Stimulated activated CD4-positive, alpha-beta T cell treated with anti-CD3 and anti-CD28 coated beads, Interleukin-15, amount 100 ng/mL, for 24 hours (primary cell): ENCODE measurements at regions not wholly inside any gene's neighbourhood (a gene's known extent, or its start where the extent isn't known, plus 50 kb on each side); places are given as distances from the start of the nearest gene placed in this dataset.
"Not testable (repeated sequence)": the region's sequence is repeated elsewhere in the genome, so short reads cannot be mapped to it uniquely, and the experiment has no call there.

Source experiments
- DNase-seq: peaks from one replicate; pipeline ENCODE4 v3.0.0-alpha.2; 2020

DNA sequence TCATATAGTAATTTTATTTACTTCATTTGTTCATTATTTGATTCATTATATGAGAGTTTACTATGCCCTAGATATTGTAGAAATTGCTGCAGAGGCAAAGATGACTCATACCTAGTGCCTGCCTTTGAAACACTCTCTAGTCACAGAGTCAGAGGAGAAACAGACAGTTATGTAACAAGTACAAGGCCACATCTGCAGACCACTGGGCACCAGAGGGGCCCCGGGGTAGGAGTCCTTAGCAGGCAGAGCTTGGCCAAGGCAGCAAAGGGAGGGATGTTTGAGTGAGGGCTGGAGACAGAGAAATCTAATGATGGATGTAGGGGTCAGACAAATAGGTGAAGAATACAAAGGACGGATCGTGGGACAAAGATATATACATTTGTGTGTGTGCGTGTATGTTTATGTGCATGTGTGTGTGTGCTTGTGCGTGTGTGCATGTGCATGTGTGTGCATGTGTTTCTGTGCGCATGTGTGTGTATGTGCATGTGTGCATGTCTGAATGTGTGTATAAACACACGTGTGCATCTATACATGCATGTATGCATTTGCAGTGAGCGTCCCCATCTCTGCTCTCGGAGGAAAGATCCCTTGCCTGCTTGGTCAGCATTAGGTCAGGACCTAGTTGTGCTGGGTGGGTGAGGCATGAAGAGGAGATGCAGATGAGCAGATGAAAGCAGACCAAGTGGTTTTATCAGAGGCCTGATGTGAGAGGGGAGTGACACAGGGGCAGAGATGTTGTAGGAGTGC, 170.6 kb upstream of the MYT1L start:
- DNase-seq, result no peak

DNA sequence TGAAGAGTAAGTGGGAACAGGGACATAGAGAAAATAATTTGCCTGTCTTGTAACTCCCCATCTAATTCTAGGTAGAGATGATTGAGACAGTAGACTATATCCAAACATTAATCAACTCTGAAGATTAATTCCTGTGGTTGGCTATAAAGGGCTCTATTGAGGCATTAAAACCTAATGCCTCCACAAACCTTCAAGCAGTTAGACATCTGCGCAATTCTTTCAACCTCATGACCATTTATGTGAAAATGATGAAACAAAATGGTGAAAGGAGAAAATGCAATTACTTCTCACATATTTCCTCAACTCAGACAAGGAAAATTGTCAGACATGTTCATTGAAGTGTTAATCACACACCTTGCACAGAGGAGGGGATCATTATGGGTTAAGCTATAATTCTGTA, 164.5 kb upstream of the MYT1L start:
- DNase-seq, result no peak

DNA sequence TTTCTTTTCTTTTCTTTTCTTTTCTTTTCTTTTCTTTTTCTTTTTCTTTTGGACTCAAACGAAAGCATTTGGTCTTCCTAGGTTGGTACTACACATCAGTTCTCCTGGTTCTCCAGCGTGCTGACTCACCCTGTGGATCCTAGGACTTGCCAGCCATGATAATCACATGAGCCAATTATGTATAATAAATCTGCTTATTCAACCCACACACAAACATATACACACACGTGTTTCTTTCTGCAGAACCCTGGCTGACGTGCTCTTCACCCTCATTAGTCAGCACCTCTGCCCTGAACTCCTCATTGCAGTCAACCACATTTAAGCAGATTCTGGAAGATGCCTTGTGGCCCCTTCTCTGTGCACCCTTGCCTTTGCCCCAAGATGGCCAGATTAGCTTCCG, 162.4 kb upstream of the MYT1L start:
- DNase-seq, result no peak

DNA sequence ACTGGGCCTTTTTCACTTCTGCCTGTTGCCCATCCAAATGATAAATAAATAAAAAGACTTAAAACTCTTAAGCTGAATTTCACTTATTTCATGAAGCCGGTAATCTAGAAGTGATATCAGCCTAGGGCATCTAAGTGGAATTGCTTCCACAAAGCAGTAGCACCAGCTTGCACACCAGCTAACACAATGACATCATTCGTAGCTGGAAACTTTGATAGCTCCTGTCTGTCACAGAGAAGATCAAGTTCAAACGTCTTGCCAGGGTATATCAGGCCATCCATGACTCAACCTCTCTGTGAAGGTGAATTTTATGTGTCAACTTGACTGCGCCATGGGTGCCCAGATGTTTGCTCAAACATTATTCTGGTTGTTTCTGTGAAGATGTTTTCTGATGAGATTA, 161.7 kb upstream of the MYT1L start:
- DNase-seq, result no peak

DNA sequence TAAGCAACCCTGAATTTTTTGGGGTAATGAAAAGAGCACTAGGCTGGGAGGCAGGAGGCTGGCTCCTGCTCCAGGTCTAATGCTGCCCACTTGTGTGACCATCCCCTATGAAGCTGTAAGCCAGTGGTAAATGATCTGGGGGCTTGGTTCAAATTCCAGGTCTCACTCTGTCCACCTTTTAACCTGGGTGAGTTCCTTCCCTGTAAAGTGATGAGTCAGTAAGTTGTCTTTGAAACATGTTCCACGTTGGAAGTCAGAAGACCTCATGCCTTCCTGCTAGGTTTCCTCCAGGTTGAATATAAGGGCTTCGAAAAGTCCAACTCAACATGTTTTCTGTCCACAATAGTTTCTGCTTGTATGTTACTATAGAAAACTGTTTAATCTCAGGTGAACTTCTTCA, 160.9 kb upstream of the MYT1L start:
- DNase-seq, result no peak

DNA sequence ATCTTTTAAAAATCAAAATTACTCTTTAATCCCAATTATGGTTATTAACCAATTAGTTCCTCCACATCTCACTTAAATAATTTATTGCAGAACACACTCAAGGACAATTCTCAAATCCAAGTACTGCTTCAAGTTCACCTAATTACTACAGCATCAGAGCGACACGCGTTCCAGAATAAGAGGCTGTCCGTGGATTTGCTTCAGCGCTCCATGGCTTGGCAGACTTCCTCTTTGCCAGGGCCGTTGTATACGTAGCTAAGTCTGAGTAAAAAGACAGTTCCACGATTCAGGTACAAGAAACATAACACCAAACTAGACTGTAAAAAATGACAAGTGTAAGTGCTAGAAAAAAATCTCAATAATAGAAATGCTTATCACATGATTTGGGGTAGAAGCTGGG, 153.2 kb upstream of the MYT1L start:
- DNase-seq, result no peak

DNA sequence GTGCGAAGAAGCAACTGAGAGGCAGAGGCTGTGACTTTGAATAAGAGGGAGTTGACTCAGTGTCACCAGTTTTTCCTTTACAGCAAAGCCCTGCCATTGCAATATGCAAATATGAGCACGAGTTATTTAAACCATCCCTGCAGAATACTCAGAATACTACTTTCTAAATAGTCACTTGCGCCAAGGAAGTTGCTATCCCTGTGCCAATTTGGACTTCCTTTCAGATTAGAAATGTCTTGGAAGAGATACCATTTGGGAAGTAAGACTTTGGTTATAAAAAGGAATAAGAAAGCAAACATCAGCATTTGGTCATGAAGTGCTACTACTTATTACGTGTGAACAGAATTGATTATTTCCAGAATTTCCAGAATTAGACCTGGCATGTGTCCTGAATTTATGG, 151.8 kb upstream of the MYT1L start:
- no peak for DNase-seq

DNA sequence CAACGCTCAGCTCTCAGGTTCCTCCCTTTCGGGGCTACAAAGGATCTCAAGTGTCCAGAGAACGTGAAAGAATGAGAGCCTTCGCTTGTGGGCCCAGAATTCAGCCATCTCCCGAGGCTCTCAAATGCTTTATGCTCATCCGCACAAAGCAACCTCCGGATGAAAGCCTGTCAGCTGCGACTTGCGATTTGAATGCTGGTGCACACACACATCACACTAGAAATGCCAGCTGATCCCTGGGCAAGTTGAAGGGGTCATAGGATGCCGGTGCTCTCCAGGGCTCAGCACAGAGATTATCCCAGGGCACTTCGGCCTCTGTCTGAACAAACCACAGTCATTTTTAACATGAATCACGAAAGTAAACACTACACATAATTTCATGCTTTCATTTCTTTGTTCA, 141.8 kb upstream of the MYT1L start:
- DNase-seq, result no peak

DNA sequence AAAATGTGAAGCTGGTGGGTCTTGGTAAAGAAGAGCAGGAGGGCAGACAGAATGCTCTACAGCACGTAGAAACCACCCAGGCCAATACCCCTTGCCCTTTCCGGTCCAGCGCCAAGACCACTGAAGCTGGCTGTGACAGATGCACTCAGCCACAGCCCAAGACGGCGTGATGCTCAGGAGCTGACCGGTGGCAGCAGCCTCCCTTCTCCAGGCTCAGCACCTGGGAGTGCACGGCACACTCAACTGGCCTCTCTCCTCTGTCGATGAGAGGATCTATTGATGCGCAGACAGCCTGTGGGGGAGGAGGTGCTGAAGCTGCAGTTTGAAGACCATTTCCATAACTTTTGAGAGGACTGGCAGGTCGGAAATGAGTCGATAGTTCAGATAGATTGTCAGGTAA, 141.0 kb upstream of the MYT1L start:
- no peak for DNase-seq

DNA sequence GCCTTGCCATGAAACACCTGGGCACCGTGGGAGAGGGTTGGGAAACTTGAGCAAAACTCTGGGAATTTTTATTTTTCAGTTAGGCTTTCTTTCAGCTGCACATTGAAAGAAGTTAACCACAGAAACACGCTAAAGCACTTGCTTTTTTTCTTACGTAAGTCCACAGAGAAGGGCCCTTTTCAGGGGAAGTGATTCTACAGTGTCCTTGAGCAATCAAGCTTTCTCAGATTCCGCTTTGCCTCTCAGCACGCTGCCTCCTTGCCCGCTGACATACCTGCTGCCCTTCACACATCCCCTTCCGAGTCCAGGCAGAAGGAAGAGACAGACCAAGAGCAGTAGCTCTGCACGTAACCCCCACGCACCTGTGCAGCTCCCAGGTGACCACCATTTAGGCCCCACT, 135.5 kb upstream of the MYT1L start:
- DNase-seq, result no peak

DNA sequence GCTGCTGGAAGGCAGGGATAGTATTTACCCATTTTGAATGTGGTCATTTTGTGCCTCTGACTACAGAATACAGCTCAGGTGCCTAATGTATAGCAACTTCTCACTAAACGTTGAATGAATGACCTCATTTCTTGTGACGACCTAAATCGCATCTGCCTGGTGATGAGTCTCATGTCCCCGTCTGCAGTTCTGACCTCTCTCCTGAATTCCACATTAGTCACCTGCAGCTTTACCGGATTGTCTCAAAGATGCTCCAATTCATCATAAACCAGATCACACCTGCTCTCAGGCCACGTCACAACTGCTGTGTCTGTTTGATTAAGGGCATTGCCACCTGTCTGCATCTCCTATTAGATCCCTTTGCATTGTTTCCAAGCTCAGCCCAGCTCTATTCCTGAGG, 133.6 kb upstream of the MYT1L start:
- DNase-seq, result no peak

DNA sequence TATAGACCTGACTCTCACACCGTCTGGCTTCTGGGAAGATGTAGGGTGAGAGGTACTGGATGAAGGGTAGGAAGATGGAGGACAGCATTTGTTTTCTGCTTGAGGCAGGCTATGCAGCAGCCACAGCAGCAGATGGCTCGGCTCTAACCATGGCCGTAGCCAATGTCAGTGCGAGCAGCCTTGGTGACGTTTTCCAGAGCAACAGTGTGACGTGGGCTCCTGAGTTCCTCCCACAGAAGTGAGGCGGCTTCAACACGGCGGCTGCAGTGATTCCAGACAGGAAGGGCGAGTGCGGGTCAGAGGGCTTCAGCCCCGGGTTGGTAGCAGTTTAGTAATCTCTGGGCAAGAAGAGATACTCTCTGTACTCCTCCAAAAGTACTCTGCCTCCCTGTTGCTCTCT, 133.0 kb upstream of the MYT1L start:
- no peak for DNase-seq

DNA sequence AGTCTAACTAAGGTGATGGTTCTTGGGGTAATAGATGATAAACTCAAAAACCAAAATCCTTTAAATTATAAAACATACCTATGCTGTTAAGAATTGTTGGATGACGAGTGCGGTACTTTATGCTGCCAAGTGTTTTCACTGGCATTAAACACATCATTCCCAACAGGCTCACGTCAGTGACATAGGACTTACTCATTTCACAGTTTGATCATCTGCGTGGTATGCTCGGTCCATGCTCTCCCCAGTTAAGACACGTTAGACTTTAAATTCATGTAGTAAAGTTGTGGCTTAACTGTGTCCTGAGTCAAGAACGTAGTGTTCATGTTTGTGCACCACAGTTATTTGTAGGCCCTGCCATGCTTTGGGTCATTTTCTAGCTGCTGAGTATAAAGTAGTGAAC, 125.6 kb upstream of the MYT1L start:
- DNase-seq, result no peak

DNA sequence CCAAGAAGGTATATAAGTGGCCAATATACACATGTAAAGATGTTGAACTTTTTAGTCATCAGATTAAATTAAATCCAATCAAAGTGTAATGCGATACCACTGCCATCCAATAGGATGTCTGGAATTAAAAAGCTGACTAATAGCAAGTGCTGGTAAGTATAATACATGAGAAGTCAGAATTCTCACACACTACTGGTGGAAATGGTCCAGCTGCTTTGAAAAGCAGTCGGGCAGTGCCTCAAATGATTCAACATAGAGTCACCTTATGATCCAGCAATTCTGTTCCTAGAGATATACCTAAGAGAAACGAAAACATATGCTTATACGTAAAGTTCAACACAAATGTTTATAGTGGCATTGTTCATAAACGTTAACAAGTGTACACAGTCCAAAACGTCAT, 124.1 kb upstream of the MYT1L start:
- DNase-seq, result no peak

DNA sequence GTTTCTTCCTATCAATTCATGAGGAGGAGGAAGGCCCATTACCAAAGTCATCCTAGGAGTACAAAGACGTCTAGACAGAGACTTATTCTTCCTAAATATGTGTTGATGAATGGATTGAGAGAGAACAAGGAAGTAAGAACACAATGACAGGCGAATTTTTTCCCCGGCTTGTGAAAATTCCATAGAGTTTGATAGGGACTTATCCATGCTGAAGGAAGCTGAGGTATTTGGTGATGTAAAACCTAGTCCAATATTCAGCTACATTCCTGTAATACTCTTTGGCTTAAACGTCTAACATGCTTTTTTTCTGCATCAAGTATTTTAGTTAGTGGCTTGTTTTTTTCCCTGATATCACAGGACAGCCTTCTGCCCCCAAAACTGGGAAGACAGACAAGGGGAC, 121.9 kb upstream of the MYT1L start:
- no peak for DNase-seq

DNA sequence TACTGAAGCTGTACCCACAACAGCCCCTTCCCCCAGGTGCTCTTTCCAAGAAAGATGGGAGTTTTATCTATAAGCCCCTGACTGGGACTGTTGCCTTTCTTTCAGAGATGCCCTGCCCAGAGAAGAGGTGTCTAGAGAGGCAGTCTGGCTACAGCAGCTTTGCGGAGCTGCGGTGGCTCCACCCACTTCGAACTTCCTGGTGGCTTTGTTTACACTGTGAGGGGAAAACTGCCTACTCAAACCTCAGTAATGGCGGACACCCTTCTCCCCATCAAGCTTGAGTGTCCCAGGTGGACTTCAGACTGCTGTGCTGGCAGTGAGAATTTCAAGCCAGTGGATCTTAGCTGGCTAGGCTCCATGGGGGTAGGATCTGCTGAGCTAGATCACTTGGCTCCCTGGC, 120.2 kb upstream of the MYT1L start:
- DNase-seq, result not testable (repeated sequence)

DNA sequence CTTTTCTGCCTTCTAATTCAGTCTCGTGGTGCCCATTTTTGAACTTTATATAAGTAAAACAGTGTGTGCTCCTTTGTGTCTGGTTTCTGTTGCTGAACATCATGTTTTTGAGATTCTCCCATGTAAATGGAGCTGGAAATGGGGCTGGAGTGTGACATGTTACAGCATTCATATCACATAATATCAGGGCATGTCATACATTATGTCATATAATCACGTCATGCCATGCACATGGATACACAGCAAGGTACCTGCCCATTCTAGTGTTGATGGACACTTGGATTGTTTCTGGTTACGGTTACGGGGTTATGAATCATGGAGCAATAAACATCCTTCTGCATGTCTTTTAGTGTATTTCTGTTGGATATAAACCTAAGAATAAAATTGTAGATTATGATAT, 117.1 kb upstream of the MYT1L start:
- DNase-seq, result no peak

DNA sequence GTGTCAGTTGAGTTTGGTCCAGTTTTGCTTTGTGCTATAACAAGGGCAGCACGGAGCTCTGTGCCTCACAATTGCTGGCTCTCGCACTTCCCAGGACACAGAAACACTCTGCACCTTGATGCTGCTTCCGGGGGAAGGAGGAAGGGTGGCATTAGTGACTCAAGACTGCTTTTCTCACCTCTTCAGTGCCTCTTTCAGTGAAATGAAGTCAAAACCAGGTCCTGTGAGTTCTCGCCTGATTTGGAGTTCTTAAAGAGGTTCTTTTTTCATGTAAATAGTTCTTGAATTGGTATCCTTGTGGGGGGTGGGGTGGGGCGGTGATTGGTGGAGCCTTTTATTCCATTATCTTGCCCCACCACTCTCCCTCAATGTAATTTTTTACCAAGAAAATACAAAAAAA, 91.5 kb upstream of the MYT1L start:
- DNase-seq, result no peak

DNA sequence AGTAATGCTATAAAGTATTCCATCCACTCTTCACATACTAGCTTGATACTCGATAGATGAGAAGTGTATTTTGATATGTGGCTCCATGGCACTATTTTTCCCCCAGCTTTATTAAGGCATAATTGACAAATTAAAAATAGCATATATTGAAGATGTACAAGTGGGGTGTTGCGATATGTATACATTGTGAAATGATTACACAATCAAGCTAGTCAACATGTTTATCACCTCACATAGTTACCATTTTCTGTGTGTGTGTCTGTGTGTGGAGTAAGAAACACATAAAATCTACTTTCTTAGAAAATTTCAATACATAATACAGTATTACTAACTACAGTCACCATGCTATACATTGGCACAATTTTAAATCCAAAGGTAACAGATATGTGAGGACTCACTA, 82.5 kb upstream of the MYT1L start:
- DNase-seq, result no peak

DNA sequence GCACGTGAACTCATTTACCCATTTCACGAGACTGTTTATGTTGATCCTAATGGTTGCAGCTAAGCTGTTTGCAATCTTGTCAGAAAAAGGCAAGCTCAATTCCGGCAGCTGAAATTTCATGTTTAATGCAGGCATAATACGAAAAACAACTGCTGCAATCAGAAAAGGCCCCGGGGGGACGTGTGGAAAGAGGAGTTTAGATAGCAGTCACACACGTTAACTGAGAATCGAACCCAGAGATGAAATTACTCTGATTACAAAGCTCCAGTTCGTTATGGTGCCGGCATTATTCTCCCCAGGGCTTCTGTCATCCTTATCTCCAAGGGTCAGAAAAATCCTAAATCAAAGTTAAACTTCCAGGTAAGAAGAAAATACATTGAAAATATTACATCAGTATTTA, 79.9 kb upstream of the MYT1L start:
- no peak for DNase-seq

DNA sequence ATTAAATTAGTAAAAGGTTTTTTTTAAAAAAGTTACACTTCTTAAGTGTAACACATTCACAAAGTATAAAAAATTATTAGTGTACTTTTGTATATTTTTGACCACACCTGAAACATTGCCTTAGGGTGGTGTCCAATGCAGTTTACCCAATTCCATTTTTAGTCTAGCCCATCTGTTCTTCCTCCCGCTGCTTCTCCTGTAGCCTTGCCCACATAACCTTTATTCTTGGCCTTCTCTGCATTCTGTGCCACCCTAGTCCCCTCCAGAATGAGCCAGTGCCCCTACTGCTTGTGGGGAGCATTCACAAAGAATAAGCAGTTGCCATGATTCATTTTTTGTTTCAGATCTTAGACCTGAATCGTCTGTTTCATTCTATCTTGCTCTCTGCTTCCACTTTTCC, 78.4 kb upstream of the MYT1L start:
- DNase-seq, result no peak

DNA sequence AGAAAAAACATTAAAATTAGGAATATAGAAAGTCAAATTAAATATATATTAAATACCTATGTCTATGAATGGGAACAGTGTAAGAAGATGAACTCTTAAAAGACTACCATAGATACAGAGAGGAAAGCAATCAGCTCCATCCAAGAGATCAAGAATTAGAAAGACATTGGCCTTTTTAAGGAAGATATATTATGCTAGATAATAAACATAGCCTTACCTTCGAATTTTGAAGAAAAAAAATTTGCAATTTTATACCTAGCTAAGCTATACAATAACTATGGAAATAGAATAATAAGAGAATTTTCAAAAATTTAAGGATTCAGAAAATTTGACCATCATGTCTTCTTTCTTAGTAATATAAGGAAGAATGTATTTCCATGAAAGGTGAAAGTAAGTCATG, 74.7 kb upstream of the MYT1L start:
- no peak for DNase-seq

DNA sequence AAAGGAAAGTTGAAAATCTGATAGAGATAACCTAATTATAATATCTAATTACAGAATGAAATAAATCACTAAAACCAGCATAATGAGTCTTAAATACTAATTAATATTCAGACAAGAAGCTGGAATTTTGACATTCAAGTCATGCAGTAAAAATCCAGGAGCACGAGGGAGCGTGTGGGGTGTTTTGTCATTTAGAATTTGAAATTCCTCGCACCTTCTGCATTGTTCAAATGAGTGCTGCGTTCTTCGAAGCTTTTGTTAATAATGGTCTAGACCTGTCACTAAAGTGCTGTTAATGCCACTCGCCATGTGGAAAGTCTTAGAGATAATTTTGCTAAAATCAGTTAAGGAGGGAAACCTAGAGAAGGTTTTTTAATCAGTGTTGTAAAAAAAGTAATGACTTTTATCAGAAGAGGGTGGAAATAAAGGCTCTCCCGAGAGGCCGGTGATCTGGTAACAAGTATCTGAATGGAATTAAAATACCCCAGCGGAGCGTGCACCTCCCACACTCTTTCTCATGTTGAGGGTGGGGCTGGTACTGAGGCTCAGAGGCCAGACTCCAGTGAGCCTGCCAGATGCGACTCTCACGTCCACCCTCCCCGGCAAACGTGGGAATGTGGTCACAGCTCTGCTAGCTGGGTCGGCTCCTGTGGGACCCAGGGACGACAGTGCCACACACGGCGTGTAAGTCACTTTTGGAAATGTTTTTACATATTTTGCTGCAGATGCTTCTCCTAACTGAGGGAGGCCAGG, 69.4 kb upstream of the MYT1L start:
- DNase-seq, result no peak

DNA sequence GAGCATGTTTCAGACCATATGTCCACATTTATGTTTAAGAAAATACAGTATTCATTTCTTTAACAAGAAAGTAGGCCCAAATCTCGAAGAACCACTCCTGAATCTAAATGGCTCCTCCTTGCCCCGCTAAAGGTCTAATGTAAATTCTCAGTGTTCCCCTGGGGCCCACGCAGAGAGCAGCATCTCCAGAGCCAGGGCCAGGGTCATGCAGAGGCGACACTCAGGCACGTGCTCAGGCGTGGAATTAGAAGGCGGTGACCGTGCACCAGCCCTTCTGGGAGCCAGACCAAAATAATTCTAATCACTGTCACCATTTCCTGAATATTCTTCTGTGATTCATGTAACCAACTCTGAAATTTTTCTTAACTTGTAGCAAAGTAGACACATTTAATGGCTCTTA, 68.3 kb upstream of the MYT1L start:
- no peak for DNase-seq

DNA sequence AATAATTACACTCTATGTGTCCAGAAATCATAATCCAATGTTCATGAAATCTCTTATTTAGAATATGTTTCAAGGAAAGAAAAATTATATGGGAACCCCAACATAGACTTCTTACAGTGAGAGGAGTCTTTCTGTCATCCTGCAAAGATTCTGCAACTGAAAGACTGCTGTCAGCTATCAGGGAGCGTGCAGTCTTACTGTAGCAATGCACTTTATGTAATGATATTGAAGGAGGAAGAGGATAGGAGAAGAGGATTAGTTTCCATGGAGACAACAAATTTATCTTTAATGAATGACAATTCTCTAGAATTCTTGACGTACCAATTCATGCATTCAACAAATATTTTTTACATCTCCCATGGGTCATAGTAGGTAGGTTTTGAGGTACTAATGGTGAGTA, 61.3 kb upstream of the MYT1L start:
- DNase-seq, result no peak
